Calu3 (cell line): ENCODE measurements at regions not wholly inside any gene's neighbourhood (a gene's known extent, or its start where the extent isn't known, plus 50 kb on each side); places are given as distances from the start of the nearest gene placed in this dataset.

Experiments used
- BruUV-seq: library from RNA; stranded (reverse); fragments of 400-500 nt; replicated peaks from 2 replicates; lab custom pipeline; 2021; lab: Mats Ljungman, UMichigan
- CTCF ChIA-PET: fragments of 300-600 bp; sonication (Branson Sonifier 250); formaldehyde crosslinking; loops from one replicate; lab custom pipeline; 2022; ENCODE audit warnings: antibody characterized with exemption; lab: Charles Lee
- DNase-seq: peaks from one replicate; pipeline ENCODE4 v3.0.0; 2022
- H3K27ac Mint-ChIP-seq: one replicate; pipeline ENCODE4 v1.8.0; 2022; ENCODE audit warnings: mixed read lengths; ENCODE audit not compliant: unreplicated experiment
- H3K27me3 Mint-ChIP-seq: one replicate; pipeline ENCODE4 v1.8.0; 2022; ENCODE audit warnings: mixed read lengths; ENCODE audit not compliant: unreplicated experiment
- H3K36me3 Mint-ChIP-seq: one replicate; pipeline ENCODE4 v1.8.0; 2022; ENCODE audit warnings: mild to moderate bottlenecking, moderate library complexity, mixed read lengths; ENCODE audit not compliant: insufficient read depth, unreplicated experiment
- H3K4me1 Mint-ChIP-seq: one replicate; pipeline ENCODE4 v1.8.0; 2022; ENCODE audit warnings: mild to moderate bottlenecking, low read depth, mixed read lengths; ENCODE audit not compliant: unreplicated experiment
- H3K4me3 Mint-ChIP-seq: one replicate; pipeline ENCODE4 v1.8.0; 2022; ENCODE audit warnings: mild to moderate bottlenecking, low read depth, moderate library complexity, mixed read lengths; ENCODE audit not compliant: unreplicated experiment
- H3K9me3 Mint-ChIP-seq: one replicate; pipeline ENCODE4 v1.8.0; 2022; ENCODE audit warnings: low read depth, mixed read lengths; ENCODE audit not compliant: unreplicated experiment
- intact Hi-C: fragments of 100-400 bp; cut with micrococcal nuclease; formaldehyde crosslinking; loops from one replicate; pipeline ENCODE4 v1.10.0; 2022; ENCODE audit not compliant: unreplicated experiment
- TF ChIP-seq, protein P1 (sequence below): fragments of 200-600 bp; IDR thresholded peaks from one replicate; pipeline ENCODE4 v1.8.0; 2022; ENCODE audit warnings: antibody characterized with exemption; ENCODE audit not compliant: unreplicated experiment

DNA sequence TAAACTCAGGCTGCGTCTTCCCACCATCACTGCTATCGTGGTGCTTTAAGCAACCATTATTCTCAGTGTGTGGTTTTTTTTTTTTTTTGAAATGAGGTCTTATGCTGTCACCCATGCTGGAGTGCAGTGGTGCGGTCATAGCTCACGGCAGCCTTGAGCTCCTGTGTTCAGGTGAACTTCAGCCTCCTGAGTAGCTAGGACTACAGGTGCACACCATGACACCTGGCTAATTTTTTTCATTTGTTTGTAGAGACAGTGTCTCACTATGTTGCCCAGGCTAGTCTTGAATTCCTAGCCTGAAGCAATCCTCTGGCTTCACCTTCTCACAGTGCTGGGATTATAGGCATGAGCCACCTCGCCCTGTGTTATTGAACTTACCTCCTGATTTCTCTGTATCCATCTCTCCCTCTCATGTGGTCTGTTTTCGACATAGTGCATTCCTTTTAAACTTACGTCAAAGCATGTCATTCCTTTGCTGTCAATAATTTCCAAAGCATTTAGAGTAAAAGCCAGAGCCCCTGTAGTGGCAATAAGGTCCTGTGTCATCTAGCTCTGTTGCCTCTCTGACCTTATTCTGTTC lies 255.5 kb downstream of the SNAPC1 start:
- H3K4me1 Mint-ChIP-seq, result peaks cover 7% of the 10 kb centered on the region
- no peaks in the 10 kb centered on the region for H3K9me3 Mint-ChIP-seq
- H3K27me3 Mint-ChIP-seq, result no peaks in the 10 kb centered on the region
- TF ChIP-seq, protein P1, sequence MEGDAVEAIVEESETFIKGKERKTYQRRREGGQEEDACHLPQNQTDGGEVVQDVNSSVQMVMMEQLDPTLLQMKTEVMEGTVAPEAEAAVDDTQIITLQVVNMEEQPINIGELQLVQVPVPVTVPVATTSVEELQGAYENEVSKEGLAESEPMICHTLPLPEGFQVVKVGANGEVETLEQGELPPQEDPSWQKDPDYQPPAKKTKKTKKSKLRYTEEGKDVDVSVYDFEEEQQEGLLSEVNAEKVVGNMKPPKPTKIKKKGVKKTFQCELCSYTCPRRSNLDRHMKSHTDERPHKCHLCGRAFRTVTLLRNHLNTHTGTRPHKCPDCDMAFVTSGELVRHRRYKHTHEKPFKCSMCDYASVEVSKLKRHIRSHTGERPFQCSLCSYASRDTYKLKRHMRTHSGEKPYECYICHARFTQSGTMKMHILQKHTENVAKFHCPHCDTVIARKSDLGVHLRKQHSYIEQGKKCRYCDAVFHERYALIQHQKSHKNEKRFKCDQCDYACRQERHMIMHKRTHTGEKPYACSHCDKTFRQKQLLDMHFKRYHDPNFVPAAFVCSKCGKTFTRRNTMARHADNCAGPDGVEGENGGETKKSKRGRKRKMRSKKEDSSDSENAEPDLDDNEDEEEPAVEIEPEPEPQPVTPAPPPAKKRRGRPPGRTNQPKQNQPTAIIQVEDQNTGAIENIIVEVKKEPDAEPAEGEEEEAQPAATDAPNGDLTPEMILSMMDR, result no peak
- DNase-seq, result no peak
- no peak overlapping the region for H3K4me3 Mint-ChIP-seq
- no peak overlapping the region for H3K27ac Mint-ChIP-seq
- intact Hi-C loops, result no loop called here
- CTCF ChIA-PET, result no interaction called here
- no TSS peak for BruUV-seq
- no peaks in the 10 kb centered on the region for H3K36me3 Mint-ChIP-seq

DNA sequence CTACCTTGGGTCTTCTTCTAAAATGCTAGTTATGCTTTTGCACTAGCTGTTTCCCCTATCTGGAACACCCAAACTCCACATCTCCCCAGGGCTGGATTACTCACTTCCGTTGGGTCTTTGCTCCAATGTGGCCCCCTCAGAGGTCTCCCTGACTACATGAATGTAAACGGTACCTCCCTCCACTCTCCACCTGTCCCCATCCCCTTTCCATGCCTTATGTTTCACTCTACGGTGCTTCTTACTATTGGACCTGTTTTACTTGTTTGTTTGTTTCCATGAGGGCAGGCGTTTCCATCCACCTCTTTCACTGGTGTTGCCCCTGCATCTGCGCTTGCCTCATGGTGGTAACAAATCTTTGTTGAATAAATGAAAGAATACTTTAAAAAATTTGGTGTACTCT lies 256.4 kb downstream of the SNAPC1 start:
- Mint-ChIP-seq H3K4me3 (no peak overlapping the region), H3K9me3 (no peaks in the 10 kb centered on the region), H3K27ac (no peak overlapping the region), H3K4me1 (peaks cover 7% of the 10 kb centered on the region), H3K36me3 (no peaks in the 10 kb centered on the region), H3K27me3 (no peaks in the 10 kb centered on the region)
- BruUV-seq, result no TSS peak
- CTCF ChIA-PET, result no interaction called here
- no peak for DNase-seq
- TF ChIP-seq, protein P1, result no peak
- intact Hi-C loops, result no loop called here

DNA sequence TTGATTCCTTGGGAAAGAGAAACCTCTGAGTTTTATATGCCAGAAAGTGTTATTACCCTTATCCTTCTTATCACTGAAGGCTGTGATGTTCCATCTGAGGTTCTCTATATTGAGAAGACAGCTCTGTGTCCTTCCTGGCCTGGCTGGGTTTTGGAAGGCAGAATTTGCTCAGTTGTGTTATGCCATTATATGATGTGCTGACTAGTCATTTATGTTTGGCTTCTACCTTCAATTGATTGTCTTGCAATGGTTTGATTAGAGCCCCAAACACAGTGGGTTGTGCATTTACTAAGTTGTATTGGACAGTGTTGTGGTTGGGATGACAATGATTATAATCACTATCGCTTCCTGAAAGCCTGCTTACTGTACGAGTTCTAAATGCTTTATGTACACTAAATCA lies 265.7 kb downstream of the SNAPC1 start:
- no peak overlapping the region for H3K27ac Mint-ChIP-seq
- H3K4me1 Mint-ChIP-seq, result peaks cover 9% of the 10 kb centered on the region
- no TSS peak for BruUV-seq
- H3K4me3 Mint-ChIP-seq, result no peak overlapping the region
- intact Hi-C loops, result no loop called here
- CTCF ChIA-PET, result no interaction called here
- peaks cover 3% of the 10 kb centered on the region for H3K9me3 Mint-ChIP-seq
- TF ChIP-seq, protein P1, result no peak
- DNase-seq, result no peak
- no peaks in the 10 kb centered on the region for H3K36me3 Mint-ChIP-seq
- no peaks in the 10 kb centered on the region for H3K27me3 Mint-ChIP-seq

DNA sequence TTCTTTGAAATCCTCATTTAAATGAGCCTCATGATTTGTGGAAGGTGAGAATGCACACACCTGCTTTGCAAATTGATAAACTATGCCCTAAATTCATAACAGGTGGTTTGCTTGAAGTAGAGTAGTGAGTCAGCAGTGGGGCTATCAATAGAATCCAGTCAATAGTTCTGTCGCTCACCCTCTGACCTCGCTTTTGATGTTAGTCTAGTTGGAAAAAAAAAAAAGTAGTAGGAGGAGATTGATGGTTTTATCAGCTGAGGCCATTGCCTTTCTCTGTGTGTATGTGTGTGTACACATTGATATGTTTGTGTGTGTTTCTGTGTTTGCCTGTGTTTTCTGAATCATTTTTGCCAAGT lies 267.3 kb downstream of the SNAPC1 start:
- no TSS peak for BruUV-seq

More for the DNA sequence above, 267.3 kb downstream of the SNAPC1 start:
- intact Hi-C loops, result no loop called here
- Mint-ChIP-seq H3K36me3 (no peaks in the 10 kb centered on the region), H3K9me3 (peaks cover 3% of the 10 kb centered on the region), H3K27ac (no peak overlapping the region), H3K27me3 (no peaks in the 10 kb centered on the region), H3K4me1 (peaks cover 9% of the 10 kb centered on the region), H3K4me3 (no peak overlapping the region)
- CTCF ChIA-PET, result no interaction called here
- TF ChIP-seq, protein P1, result no peak
- no peak for DNase-seq
